SW480 (cell line): ENCODE measurements at regions not wholly inside any gene's neighbourhood (a gene's known extent, or its start where the extent isn't known, plus 50 kb on each side); places are given as distances from the start of the nearest gene placed in this dataset.

ENCODE experiments used
- DNase-seq: peaks from one replicate; pipeline ENCODE4 v3.0.0-alpha.2; 2016; ENCODE audit warnings: low spot score

GRCh38 chr6:145247692-145248419 lies 487.5 kb downstream of the EPM2A start:
- DNase-seq = peak; percentile 1

- DNase-seq = no peak
These were observed 484.9 kb downstream of the EPM2A start for GRCh38 chr6:145250436-145250835.

- DNase-seq = no peak
These were observed 482.6 kb downstream of the EPM2A start for GRCh38 chr6:145252737-145253136.

- no peak for DNase-seq
These were observed 480.5 kb downstream of the EPM2A start for GRCh38 chr6:145254649-145255401.

- DNase-seq = no peak
These were observed 477.6 kb downstream of the EPM2A start for GRCh38 chr6:145257704-145258103.

DNA sequence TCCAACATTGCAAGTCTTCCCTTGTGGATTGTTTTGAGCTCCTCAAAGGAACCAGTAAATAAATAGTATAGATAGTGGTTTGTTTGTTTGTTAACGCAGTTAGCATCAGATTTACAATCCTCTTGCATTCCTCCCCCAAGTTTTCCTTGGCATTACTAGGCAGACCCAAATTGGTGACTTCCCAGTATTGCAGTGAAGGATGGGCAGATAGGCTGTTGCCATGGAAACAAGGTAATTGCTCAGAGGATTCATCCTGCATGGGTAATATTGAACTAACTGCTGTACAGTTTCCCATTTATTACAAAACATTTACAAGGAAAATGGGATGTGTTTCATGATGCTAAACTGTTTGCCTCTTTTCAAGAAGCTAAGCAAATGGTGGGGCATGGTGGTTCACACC lies 477.2 kb downstream of the EPM2A start:
- DNase-seq = no peak

GRCh38 chr6:145260484-145261175 lies 474.7 kb downstream of the EPM2A start:
- no peak for DNase-seq

GRCh38 chr6:145261758-145262157 lies 473.6 kb downstream of the EPM2A start:
- DNase-seq = no peak

DNA sequence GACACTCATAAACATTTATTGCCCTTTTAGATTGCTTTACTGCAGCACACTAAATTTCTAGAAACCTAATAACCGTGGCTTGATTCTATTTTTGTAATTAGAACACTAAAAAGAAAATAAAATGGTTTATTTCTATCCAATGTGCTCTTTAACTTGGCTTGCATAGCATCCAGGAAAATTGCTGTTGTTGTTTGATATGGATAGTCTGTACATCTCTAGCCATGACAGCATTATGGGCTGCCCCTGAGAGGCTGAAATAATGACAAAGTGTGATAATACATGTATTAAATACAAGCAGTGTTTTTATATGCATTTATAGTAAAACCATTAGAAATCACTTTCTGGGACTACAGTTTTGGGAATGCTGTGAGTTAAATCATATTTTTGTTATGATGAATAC lies 472.5 kb downstream of the EPM2A start:
- no peak for DNase-seq

DNA sequence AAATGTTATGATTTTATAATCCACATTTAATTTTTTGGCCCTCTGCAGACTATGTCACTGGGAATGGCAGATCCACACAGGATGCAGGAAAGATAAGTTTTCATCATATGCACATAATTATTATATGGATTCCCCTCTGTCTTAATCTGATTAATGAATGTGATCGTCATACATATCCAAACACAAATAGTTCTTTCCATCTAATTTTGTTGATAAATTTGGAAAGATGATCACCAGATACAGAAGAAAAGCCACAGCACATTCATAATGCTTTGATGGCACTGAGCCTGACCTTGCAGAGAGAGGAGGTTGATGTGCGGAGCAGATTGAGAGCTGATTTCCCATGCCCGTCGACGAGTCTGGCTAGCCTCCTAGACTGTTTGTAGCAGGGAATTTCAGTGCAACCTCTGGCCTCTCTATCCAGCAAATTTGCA lies 471.5 kb downstream of the EPM2A start:
- no peak for DNase-seq

GRCh38 chr6:145266432-145267075 lies 468.8 kb downstream of the EPM2A start:
- DNase-seq = no peak

DNA sequence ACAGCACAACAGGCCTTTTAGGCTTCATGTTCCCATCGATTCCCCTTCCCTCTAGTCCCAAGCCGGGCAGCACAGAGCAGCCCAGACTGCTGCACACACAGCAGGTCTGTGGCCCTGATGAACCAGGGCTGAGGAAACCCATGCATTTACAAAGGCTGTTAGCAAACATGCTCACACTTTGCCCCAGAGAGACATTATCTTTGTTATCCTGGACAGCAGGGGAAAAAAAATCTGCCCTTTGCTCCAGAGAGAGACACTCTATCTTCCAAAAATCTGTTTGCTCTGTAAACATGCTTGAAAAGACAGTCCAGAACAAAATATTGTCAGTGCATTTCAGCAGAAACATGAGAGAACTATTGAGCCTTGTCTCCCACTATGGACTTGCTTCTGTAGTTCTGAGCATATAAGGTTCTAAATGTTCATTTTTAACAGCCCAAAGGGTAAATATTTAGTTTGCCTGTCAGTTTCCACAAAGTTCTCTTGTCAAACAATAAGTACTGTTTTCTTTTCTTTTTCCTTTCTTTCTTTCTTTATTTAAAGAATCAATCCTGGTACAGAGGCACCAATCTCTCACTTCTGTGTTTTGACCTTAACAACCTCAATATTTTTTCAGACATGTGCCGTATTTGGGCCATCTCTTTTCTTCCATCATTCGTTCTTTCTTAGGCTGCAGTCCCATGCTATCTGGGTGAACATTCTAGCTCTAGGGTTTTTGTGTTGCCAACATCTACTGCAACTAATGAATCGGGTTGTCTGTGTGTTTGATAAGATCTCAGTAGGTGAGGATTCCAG lies 468.0 kb downstream of the EPM2A start:
- DNase-seq = no peak

- no peak for DNase-seq
These were observed 464.9 kb downstream of the EPM2A start for GRCh38 chr6:145270464-145270863.

- no peak for DNase-seq
These were observed 464.3 kb downstream of the EPM2A start for GRCh38 chr6:145271040-145271439.

GRCh38 chr6:145271577-145271976 lies 463.7 kb downstream of the EPM2A start:
- DNase-seq = no peak

DNA sequence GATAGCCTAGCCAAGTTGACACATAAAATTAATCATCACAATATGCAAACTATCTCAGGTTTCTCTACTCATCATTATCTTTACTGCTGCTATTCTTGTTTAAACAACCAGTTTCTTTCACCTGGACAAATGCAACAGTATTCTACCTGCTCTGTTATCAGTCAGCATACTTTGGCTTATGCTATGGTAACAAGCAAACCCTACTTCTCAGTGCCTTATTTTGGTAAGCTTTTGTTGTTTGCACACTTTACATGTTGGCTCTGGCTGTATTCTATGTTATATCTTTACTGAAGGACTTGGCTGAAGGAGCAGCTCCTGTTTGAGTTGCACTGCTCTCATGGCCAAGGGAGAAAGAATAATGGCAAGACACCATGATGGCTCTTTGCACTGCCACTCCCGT lies 463.1 kb downstream of the EPM2A start:
- DNase-seq = no peak

DNA sequence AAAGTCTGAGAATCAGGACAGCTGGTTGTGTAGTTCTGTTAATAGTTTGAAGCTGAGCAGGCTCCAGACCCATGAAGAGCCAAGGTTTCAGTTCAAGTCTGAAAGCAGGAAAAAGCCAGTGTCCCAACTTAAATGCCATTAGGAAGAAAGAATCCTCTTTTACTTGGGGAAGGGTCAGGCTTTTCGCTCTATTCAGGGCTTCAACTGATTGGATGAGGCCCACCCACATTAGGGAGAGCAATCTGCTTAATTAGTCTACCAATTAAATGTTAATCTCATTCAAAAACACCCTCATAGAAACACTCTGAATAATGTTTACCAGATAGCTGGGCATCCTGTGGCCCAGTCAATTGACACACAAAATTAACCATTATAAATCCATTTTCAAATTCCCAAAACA lies 462.2 kb downstream of the EPM2A start:
- no peak for DNase-seq

GRCh38 chr6:145274083-145274482 lies 461.2 kb downstream of the EPM2A start:
- DNase-seq = no peak

GRCh38 chr6:145275019-145275418 lies 460.3 kb downstream of the EPM2A start:
- no peak for DNase-seq

- DNase-seq = no peak
These were observed 459.5 kb downstream of the EPM2A start for GRCh38 chr6:145275787-145276186.

DNA sequence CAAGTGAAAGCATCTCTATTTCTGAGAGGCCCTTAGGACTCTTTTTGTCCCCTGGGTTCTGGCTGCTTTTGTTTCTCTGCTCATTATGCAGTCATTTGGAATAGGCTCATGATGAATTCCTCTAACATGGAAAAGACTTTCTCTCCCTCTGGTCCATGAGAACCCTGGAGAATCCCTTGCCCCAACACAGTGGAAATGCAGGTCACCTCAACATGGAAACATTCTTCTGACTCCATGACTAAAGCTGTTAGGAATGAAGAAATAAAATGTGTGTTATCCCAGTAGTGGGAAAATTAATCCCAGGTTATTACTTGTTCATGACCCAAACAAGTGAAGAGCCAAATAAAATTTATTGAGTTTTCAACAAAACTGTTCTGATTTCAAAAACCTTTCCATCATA lies 458.6 kb downstream of the EPM2A start:
- DNase-seq = no peak
